GM18498 (cell line): ENCODE measurements at regions not wholly inside any gene's neighbourhood (a gene's known extent, or its start where the extent isn't known, plus 50 kb on each side); places are given as distances from the start of the nearest gene placed in this dataset.
"Not testable (repeated sequence)": the region's sequence is repeated elsewhere in the genome, so short reads cannot be mapped to it uniquely, and the experiment has no call there.

Source experiments
- ATAC-seq: cut with Tn5 transposase; IDR thresholded peaks from one replicate; pipeline ENCODE4 v1.9.1; 2021; ENCODE audit warnings: mild to moderate bottlenecking, moderate library complexity; ENCODE audit not compliant: unreplicated experiment

DNA sequence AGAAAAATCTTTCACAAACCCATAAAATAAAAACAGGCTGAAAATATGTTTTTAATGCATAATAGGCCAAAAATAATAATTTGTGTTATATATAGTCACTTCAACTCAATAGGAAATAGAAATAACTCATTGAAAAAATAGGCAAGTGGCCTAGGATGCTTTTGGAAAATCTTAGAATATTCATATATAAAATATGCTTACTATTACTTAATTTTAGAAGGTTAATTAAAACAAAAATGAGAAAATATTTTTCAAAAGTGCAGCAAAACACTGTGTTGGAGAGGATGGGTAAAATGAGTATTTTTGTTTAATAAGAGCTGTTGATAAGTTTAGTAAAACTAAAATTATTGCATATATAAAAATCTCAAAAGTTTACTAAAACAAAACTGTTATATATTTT is 308.0 kb upstream of the ATXN7L3B start:
- no peak for ATAC-seq

DNA sequence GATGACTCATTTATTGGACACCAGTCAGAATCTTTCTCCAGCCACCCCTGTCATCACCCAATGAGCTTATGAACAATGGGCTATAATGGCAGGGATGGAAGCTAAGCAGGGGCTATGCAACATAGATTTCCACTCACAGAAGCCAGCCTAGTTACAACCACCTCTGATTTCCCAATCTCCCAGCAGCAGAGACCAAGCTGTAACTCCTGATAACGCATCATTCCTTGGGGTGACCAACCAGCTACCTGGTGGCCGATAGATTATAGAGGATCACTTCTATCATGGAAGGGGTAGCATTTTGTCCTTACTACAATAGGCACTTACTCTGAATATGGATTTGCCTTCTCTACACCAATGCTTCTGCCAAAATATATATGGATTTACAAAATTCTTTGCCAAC is 302.3 kb upstream of the ATXN7L3B start:
- ATAC-seq: no peak

DNA sequence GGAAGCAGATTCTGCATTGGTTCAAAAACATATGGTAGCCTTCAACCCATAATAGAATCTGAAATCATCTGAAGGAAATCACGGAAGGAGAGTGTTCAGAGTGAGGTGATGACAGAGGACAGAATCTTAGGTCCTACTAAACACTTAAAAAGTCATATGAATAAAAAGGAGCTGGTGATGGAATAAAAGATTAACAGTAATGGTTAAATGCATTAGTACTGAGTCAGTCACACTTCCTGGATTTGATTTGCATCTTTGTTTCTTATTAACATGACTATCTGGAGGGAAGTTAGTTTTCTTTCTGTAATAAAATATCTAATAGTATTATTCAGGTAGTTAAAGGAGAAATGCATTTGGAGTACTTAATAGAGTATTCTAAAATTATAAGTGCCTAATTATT is 296.3 kb upstream of the ATXN7L3B start:
- ATAC-seq: no peak

DNA sequence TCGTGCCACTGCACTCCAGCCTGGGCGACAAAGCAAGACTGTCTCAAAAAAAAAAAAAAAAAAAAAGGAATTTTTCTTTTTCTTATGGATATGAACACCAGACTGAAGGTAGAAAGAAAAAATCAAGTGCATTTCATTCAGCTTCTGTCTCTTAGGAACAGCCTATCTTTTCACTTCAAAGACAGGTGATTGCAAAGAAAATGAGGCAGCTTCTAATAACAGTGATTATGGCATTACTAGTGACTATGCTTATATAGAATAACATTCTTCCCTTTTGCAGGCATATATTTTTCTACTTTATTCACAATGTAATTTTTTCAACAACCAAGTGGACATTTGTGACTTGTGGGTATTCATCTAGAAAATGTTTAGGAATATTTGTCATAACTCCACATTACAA is 295.5 kb upstream of the ATXN7L3B start:
- no peak for ATAC-seq

DNA sequence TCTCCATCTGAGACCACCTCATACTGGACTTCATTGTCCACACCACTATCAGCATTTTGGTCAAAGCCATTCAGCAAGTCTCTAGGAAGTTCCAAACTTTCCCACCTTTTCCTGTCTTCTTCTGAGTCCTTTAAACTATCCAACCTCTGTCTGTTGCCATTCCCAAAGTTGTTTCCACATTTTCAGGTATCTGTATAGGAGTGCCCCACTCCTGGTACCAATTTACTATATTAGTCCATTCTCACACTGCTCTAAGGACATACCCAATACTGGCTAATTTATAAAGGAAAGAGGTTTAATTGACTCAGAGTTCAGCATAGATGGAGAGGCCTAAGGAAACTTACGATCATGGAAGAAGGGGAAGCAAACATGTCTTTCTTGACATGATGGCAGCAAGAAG is 292.2 kb upstream of the ATXN7L3B start:
- no peak for ATAC-seq

DNA sequence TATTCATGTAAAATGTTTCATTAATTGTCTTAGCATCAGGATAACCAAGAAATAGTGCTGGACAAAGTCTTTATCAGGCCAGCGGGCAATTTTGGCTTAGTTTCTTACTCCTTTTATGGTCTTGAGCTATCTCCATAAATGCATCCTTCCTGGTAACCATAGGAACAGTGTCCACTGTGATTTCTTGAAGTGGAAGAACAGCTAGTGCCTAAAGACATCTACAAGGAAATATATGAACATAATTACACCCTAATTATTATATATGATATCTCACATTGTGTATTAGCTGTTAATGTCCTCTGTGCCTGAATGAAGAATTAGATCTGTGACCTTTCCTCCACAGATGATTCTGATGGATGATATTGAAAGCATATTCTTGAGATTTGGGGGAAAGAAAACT is 286.7 kb upstream of the ATXN7L3B start:
- no peak for ATAC-seq

DNA sequence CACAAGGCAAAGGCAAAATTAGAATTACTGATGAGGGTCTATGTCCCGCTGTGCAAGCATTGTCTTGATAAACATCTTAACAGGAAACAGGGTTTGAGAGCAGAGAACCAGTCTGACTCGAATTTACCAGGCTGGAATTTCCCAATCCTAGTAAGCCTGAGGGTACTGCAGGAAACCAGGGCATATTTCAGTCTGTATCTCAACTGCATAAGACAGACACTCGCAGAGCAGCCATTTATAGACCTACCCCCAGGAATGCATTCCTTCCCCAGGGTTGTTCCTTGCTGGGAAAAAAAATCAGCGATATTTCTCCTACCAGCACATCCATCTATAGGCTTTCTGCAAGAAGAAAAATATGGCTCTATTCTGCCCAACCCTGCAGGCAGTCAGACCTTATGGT is 283.8 kb upstream of the ATXN7L3B start:
- ATAC-seq: not testable (repeated sequence)

DNA sequence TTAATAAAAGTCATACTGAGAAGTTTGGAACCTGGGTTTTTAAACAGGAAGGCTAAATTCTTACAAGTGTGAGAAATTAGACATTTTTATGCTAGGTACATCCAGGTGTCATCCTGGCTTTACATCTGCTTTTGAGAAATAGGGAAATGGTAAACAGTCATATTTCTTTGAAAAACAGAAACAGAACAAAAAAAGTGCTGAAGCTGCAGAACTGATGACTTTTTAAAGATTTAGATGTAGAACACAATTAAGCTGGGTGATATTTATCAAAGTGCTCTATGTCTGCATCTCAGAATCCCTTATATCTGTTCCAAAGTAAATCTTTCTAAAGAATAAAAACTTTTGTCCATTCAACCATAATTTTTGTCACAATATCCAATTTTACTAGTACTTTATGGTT is 282.9 kb upstream of the ATXN7L3B start:
- no peak for ATAC-seq

DNA sequence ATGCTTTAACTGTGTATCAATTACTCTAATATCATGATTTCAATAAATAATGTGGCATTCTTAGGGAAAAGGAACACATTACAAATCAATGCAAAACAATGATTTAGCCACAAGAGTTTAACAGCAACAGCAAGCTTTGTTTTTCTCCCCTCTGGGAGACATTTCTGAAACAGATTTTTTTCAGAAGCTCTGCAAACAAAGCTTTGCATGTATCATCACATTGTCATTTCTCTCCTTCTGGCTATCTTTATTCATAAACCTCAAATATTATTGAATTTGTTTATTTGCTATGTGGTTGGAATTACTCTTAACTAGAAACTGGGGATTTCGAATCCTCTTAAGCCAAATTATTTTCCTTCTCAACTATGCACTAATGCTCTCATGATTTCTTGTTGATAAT is 278.4 kb upstream of the ATXN7L3B start:
- ATAC-seq: no peak

DNA sequence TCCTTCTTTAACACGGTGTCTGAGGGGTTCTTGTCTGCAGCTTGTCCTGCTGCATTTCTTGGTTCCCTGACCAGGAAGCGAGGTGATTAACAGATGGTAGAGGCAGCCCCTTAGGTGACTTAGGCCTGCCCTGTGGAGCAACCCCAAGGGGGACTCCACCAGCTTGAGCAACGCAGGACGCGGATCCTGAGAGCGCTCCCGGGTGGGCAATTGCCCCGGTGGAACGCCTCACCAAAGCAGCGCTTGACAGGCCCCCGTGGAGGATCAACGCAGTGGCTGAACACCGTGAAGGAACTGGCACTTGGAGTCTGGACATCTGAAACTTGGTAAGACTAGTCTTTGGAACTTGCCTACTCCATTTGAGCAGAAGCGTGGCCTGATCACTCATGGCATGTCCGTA is 272.9 kb upstream of the ATXN7L3B start:
- no peak for ATAC-seq

DNA sequence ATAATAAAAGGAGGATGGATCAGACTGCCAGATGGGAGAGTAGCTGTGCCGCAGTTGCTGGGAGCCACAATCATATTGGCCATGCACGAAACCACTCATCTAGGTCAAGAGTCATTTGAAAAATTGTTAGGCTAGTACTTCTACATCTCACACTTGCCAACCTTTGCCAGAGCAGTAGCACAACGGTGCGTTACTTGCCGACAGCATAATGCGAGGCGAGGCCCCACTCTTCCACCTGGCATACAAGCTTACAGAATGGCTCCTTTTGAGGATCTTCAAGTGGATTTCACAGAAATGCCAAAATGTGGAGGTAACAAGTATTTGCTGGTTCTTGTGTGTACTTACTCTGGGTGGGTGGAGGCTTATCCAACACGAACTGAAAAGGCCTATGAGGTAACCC is 268.3 kb upstream of the ATXN7L3B start:
- ATAC-seq: not testable (repeated sequence)

DNA sequence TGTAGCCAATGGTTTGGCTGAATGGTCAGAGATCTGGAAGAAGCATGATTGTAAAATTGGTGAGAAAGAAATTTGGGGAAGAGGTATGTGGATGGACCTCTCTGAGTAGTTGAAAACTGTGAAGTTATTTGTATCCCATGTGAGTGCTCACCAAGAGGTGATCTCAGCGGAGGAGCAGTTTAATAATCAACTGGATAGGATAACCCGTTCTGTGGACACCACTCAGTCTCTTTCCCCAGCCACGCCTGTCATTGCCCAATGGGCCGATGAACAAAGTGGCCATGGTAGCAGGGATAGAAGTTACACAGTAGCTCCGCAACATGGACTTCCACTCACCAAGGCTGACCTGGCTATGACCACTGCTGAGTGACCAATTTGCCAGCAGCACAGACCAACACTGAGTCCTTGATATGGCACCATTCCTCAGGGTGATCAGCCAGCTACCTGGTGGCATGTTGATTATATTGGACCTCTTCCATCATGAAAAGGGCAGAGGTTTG is 257.4 kb upstream of the ATXN7L3B start:
- ATAC-seq: no peak

DNA sequence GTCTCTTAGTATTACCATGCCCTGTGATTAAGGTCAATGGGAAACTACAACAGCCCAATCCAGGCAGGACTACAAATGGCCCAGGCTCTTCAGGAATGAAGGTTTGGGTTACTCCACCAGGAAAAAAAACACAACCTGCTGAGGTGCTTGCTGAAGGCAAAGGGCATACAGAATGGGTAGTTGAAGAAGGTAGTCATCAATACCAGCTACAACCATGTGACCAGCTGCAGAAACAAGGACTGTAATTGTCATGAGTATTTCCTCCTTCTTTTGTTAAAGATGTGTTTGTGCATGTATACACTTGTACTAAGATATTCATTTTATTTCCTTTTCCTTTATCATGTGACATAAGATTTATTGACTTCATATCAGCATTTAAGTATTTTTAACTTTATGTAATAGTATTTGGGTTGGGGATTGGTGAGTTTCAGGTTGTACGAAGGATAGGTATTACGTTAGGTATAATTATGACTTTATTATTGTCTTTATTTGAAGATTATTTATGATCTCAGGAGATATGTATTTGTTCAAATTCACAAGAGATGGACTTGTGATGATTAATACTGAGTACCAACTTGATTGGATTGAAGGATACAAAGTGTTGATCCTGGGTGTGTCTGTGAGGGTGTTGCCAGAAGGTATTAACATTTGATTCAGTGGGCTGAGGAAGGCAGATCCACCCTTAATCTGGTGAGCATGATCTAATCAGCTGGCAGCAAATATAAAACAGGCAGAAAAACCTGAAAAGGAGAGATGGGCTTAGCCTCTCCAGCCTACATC is 256.0 kb upstream of the ATXN7L3B start:
- ATAC-seq: not testable (repeated sequence)

DNA sequence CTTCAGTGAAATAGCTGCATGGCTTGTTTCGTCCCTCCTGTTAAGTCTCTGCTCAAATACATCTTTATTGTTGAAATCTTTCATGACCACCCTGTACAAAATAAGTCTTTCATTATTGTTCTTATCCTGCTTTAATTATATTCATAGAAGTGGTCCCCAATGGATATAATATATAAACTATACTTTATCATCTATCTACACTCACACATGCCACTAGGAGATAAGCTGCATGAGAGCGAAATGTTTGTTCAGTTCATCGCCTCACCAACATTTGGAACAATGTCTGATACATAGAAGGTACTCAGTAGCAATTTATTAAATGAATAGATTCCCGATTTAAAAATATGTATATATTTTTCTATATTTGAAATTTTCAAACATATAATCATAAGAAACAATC is 254.0 kb upstream of the ATXN7L3B start:
- ATAC-seq: no peak

DNA sequence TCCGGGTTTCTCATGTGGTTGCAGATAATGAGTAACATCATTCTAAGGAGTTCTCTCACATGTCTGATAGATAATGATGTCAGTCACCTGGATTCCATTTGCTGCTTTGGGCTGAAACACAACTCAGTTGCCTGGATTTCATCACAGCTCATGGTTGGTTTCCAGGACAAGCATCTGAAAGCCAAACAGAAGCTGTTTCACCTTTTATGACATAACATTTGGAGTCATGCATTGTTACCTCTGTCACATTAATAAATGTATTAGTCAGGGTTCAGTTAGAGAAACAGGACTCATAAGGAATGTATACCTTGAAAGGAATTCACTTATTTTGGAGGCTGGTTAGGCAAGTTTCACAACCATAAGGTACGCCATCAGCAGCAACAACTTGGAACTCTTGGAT is 251.9 kb upstream of the ATXN7L3B start:
- no peak for ATAC-seq

DNA sequence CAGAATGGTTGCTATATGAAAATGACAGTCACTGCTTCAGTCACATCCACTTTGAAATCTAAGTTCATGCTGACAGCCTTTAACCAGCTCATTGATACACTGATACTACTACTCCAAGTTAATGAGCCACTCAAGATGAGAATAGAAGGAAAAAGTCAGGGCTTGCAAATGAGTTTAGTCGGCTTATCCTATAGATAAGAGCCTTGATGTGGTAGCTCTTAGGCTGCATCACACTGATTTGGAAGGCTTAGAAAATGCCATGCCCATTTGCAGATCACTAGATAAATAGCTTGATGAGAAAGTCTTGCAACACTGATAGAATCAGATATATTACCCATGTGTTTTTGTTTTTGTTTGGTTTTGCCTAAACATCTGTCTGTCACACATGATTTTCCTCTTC is 251.4 kb upstream of the ATXN7L3B start:
- no peak for ATAC-seq

DNA sequence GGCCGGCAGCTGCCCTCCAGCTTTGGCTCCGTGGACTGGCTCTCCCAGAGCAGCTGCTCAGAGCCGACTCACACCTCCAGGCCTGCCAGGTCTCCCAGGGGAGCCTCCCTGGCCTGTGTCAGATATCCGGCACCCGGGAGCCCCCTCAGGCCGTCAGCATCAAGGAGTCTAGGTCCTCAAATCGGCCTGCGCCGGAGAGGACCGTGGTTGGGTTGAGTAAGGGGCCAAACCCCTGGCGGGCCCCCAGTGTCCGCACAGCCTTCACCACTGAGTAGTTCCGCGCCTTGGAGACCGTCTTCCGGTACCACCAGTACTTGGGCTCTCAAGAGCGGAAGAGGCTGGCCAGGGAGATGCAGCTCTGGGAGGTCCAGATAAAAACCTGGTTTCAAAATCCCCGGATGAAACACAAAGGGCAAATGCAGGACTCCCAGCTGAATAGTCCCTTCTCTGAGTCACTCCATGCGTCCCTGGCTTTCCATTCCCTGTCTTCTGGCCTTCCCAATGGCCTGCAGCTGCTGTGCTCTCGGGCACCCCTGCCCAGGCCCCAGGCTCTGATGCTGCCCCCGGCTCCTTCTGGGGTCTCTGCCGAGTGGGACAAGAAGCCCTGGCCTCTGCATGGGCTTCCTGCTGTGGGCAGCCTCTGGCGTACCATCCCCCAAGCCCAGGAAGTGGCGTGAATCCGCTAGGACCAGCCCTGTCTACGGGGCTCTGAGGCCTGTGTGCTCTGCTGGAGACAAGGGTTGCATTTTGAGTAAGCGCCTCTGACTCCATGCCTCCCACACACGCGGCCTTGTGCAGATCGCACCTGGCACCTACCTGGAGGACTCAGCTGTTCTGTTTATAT is 245.1 kb upstream of the ATXN7L3B start:
- no peak for ATAC-seq

DNA sequence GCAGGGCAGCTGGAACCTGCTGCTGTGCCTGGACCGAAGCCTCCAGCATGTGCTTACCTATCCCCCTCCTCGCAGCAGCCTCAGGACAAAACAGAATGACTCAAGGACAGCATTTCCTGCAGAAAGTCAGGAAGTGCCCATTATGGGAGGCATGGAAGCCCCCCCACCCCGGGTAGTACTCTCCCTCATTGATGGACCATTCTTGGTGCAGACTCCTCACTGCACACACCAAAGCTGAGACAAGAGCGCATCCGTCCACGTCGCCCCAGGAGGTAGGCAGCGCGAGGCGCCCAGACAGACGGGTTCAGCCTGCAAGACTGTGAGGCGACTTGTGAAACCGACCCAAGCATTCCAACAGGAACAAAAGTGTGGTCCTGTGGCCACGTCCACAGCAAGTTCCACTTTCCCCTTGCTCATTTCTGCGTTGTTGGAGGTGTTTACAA is 243.9 kb upstream of the ATXN7L3B start:
- no peak for ATAC-seq

DNA sequence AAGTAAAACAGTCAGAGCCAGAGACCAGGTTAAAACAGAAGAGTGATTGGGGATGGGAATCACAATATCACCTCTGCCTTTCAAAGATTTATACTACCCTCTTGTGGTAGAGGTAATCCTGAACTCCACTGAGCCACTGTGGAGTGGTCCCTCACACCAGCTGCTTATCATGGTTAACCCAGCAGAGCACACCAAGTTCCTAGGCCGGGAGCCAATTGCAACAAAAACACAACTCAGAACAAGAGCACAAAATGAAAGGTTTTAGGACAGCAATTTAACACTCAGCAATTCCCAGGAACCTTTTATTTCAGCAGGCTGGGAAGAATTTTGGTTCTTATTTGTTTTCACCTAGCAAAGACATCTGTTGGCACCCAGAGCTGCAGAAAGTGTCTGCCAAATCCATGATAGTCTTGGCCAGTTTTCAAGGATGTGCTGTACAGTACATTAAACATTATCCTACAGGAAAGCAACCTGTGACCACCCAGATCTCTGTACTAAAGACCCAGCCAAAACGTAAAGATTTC is 220.5 kb upstream of the ATXN7L3B start:
- no peak for ATAC-seq

DNA sequence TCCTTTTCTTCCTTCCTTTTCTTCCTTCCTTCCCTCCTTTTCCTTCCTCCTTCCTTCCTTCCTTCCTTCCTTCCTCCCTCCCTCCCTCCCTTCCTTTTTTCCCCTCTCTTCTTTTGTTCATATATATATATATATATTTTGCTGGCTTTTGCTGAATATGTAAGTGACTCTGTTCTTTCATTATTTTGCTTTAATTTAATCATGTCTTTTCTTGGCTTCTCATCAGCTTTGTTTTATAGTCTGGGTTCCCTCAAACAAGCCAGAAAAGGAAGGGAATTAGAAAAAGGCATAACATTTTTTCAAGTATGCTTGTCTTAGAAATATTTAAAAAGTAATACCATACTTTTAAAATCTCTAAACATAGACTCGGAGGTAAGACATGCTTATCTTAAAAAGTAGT is 219.9 kb upstream of the ATXN7L3B start:
- no peak for ATAC-seq

DNA sequence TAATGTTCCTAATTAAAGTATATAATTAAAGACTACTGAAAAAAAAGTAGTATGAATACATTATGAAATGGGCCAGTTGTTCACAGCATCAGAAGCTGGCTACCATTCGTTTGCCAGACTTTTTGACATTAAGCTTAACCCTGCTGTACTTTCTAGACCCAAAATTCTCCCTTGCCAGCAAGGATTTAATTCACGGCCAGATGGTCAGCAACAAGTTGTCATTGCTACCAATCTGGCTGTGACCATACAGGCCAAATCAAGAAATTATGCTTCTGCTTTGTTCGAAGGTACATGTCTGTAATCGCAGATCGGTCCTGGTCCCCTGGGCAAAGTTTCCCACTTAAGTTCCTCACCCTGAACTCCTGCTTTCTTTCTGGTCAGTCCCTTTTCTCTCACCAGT is 217.7 kb upstream of the ATXN7L3B start:
- ATAC-seq: no peak

DNA sequence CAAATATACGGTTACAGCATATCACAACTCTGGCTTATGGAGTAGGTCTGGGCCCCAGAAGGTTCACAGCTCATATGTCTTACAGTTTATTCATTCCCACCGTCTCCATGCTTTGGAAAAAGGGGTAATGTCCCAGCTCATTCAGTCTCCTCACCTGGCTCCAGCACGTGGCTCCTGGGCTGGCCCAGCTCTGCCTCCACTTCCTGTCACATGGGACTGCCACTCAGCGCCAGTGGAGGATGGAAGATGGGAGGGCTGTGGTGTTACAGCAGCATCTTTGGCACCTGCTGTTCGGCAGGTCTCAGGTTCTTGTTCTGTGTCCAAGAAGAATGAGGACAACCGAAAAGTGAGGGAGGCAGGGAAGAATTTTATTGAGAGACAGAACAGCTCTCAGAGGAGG is 216.3 kb upstream of the ATXN7L3B start:
- no peak for ATAC-seq
